Sigmoid colon (tissue), 4 donors: ENCODE measurements at regions not wholly inside any gene's neighbourhood (a gene's known extent, or its start where the extent isn't known, plus 50 kb on each side); places are given as distances from the start of the nearest gene placed in this dataset.

Source experiments
- EP300 ChIP-seq, 4 donors: sonication (generic); formaldehyde crosslinking; IDR thresholded peaks; one replicate each; pipeline ENCODE4 v1.6.1; 2017; ENCODE audit warnings: antibody characterized with exemption in 4 of 4
- POLR2A ChIP-seq, 2 donors: fragments of 450-650 bp; IDR thresholded peaks; one replicate each; pipeline ENCODE4 v1.6.1; 2016; ENCODE audit warnings: antibody characterized with exemption in 2 of 2, mild to moderate bottlenecking in 2 of 2, moderate library complexity in 2 of 2
- TF ChIP-seq, protein P1 (sequence below), 4 experiments: fragments of 450-650 bp in 3 of 4; fragments of 200-600 bp in 1 of 4; IDR thresholded peaks; one replicate each; pipeline ENCODE4 v1.5.1; 2016 to 2019; ENCODE audit warnings: antibody characterized with exemption in 4 of 4, mild to moderate bottlenecking in 3 of 4, moderate library complexity in 2 of 4

DNA sequence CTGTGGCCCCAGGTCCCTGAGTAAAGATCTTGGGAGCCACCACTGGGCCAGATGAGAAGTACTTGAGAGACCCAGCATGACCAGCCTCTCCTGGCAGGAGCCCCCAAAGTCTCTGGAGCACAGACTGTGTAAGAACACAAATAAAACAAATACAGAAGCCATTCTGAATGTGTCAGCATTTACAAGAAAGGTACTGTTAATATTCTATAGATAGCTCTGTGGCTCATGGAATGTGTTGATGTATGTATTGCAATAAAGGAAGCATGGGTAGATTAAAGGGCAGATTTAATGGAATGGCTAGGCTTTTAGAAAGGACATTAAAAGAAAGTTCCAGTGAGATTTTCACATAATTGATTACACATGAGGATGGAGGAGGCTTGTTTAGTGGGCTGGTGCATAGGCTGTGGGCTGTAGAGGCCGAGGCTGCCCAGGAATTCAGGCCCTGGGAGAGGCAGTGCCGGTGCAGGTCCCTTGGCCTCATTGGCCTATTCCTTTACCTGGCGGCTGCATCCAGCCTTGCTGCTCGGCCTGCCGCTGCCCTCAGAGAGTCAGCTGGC, 127.7 kb upstream of the DLX2 start:
- TF ChIP-seq, protein P1, sequence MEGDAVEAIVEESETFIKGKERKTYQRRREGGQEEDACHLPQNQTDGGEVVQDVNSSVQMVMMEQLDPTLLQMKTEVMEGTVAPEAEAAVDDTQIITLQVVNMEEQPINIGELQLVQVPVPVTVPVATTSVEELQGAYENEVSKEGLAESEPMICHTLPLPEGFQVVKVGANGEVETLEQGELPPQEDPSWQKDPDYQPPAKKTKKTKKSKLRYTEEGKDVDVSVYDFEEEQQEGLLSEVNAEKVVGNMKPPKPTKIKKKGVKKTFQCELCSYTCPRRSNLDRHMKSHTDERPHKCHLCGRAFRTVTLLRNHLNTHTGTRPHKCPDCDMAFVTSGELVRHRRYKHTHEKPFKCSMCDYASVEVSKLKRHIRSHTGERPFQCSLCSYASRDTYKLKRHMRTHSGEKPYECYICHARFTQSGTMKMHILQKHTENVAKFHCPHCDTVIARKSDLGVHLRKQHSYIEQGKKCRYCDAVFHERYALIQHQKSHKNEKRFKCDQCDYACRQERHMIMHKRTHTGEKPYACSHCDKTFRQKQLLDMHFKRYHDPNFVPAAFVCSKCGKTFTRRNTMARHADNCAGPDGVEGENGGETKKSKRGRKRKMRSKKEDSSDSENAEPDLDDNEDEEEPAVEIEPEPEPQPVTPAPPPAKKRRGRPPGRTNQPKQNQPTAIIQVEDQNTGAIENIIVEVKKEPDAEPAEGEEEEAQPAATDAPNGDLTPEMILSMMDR (IDR thresholded peaks at IDR 0.05), result no peak
- TF ChIP-seq EP300 (IDR thresholded peaks at IDR 0.05), result no peak
- no peak for TF ChIP-seq POLR2A (IDR thresholded peaks at IDR 0.05)
